Mucosa of rectum (tissue), 2 donors: ENCODE measurements at regions not wholly inside any gene's neighbourhood (a gene's known extent, or its start where the extent isn't known, plus 50 kb on each side); places are given as distances from the start of the nearest gene placed in this dataset.
"Not testable (repeated sequence)": the region's sequence is repeated elsewhere in the genome, so short reads cannot be mapped to it uniquely, and the experiment has no call there.

Source experiments
- H3K27ac ChIP-seq, 2 donors: one replicate each; pipeline ENCODE4 v1.7.0; 2013; ENCODE audit warnings: inconsistent platforms in 2 of 2, low read depth in 2 of 2, low read length in 2 of 2
- H3K27me3 ChIP-seq, 2 donors: one replicate each; pipeline ENCODE4 v1.7.0; 2013; ENCODE audit warnings: low read length in 2 of 2; ENCODE audit not compliant: control insufficient read depth in 2 of 2, insufficient read depth in 2 of 2
- H3K36me3 ChIP-seq, 2 donors: one replicate each; pipeline ENCODE4 v1.7.0; 2013; ENCODE audit warnings: low read length in 2 of 2; ENCODE audit not compliant: control insufficient read depth in 2 of 2, insufficient read depth in 2 of 2
- H3K4me1 ChIP-seq, 2 donors: one replicate each; pipeline ENCODE4 v1.7.0; 2013; ENCODE audit warnings: low read length in 2 of 2, mild to moderate bottlenecking in 1 of 2; ENCODE audit not compliant: control insufficient read depth in 2 of 2, insufficient read depth in 2 of 2
- H3K4me3 ChIP-seq, 2 donors: one replicate each; pipeline ENCODE4 v1.7.0; 2013; ENCODE audit warnings: low read length in 2 of 2
- H3K9ac ChIP-seq, 2 donors: one replicate each; pipeline ENCODE4 v1.7.0; 2013; ENCODE audit warnings: low read length in 2 of 2, low read depth in 1 of 2, mild to moderate bottlenecking in 1 of 2
- H3K9me3 ChIP-seq, 2 donors: one replicate each; pipeline ENCODE4 v1.7.0; 2013; ENCODE audit warnings: low read length in 2 of 2; ENCODE audit not compliant: control insufficient read depth in 2 of 2
- donor health status: healthy.
- donor health status: Normal muscosa, but diverticular disease.

DNA sequence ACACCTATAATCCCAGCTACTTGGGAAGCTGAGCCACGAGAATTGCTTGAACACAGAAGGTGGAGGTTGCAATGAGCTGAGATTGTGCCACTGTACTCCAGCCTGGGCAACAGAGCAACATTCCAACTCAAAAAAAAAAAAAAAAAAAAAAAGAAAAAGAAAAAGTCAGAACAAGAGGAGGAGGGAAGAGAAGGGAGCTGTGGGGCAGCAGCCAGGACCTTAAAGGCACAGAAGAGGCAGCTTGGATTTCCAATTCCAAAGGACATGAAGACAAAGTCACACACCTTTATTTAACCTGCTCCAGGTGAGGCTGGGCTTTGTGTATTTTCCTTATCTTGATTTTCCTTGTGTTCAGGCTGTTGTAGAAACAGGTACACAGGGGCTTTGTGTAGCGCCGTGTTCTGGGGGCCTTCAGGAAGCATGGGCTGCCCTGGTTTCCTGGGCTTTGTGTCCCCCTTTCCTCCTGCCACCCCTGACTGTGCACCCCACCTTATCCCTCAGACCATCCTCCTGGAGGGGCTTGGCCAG, 97.2 kb downstream of the DEFB131A start:
- H3K9ac ChIP-seq, H3K36me3 ChIP-seq, H3K9me3 ChIP-seq, H3K27me3 ChIP-seq: not testable (repeated sequence)
- Histone ChIP-seq H3K4me1 (peaks cover 3 to 20% of the 10 kb centered on the region in 2 donors), H3K27ac (peak overlapping the region; percentile 71 to 77), H3K4me3 (peak overlapping the region in 1 of 2 donors; percentile 37)

DNA sequence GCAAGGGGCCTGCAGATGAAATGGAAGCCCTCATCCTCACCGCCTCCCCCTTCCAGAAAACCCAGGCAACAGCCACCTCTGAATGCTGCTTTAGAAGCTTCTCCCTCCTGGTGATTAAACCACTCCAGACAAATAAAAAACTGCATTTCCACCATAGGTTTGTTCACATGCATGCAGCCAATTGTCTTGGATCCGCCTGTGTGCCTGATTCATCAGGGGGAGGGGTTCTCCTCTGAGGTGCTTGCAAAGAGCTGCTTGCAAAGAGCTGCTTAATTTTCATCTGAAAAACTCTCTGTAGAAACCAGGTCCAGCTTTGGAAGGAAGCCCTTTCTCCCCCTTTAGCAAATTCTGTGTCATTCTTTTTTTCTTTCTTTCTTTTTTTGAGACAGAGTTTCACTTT, 100.6 kb downstream of the DEFB131A start:
- H3K36me3 ChIP-seq, H3K4me3 ChIP-seq, H3K9me3 ChIP-seq, H3K9ac ChIP-seq, H3K27ac ChIP-seq, H3K27me3 ChIP-seq: not testable (repeated sequence)
- H3K4me1 ChIP-seq: peaks cover under 1 to 18% of the 10 kb centered on the region in 2 donors

DNA sequence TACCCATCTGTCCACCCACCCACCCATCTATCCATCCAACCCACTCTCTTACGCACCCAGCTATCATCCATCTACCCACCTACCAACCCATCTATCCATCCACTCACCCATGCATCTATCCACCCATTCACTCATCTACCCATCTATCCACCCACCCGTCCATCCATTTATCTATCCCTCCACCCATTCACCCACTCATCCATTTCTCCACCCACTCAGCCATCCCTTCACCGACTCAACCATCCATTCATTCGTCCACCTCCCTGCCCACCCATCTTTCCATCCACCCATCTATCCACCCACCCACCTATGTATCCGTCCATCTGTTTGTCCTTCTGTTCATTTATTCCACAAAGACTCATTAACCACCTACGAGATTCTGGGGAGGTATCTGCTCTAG, 103.3 kb downstream of the DEFB131A start:
- not testable (repeated sequence) for H3K4me3 ChIP-seq, H3K9ac ChIP-seq, H3K36me3 ChIP-seq, H3K27ac ChIP-seq, H3K27me3 ChIP-seq, H3K9me3 ChIP-seq, H3K4me1 ChIP-seq

DNA sequence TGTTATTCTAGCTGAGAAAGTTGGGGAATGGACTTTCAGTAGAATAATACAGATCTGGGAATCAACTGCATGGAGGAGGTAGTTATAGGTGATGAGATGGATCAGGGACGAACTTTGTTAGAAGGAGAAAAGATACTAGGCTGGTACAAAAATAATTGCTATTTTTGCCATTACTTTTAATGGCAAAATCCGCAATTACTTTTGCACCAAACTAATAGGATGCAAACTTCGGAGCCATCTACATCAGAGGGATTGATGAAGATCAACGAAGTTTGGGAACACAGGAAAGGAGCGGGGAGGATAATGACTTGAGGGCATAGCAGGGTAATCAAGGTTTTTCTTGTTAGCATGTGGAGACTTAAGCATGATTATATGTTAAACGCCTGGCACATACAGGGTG, 111.9 kb downstream of the DEFB131A start:
- H3K9ac ChIP-seq, H3K4me1 ChIP-seq, H3K4me3 ChIP-seq, H3K9me3 ChIP-seq, H3K27me3 ChIP-seq, H3K36me3 ChIP-seq, H3K27ac ChIP-seq: not testable (repeated sequence)

DNA sequence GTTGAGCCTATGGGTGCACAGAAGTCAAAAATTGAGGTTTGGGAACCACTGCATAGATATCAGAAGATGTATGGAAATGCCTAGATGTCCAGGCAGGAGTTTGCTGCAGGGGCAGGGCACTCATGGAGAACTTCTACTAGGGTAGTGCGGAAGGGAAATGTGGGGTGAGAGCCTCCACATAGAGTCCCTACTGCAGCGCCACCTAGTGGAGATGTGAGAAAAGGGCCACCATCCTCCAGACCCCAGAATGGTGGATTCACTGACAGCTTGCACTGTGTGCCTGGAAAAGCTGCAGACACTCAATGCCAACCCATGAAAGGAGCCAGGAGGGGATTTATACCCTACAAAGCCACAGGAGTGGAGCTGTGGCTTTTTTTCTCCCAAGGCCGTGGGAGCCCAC, 133.7 kb downstream of the DEFB131A start:
- not testable (repeated sequence) for H3K9me3 ChIP-seq, H3K4me3 ChIP-seq, H3K36me3 ChIP-seq, H3K4me1 ChIP-seq, H3K27ac ChIP-seq, H3K9ac ChIP-seq, H3K27me3 ChIP-seq

DNA sequence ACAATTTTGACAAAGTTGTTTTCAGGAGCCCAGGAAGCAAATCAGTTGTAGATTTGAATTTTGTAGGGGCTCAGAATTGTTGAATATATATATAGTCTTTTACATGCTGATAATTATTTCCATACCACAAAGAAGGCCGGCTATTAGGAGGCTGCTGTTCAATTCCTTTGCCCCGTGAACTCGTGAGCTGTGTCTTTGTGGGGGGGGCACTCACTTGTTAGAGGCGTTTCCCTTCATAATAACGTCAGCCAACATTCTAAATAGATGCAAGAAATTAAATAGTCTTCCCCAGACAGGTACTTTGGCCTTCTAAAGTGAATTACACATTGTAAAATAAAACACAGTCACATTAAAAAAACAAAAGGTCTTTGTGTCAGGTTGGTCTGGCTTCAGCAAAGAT, 138.7 kb downstream of the DEFB131A start:
- Histone ChIP-seq H3K4me1 (peaks cover 0 to 11% of the 10 kb centered on the region in 2 donors), H3K27ac (peak overlapping the region in 1 of 2 donors; percentile 42)
- not testable (repeated sequence) for H3K36me3 ChIP-seq

DNA sequence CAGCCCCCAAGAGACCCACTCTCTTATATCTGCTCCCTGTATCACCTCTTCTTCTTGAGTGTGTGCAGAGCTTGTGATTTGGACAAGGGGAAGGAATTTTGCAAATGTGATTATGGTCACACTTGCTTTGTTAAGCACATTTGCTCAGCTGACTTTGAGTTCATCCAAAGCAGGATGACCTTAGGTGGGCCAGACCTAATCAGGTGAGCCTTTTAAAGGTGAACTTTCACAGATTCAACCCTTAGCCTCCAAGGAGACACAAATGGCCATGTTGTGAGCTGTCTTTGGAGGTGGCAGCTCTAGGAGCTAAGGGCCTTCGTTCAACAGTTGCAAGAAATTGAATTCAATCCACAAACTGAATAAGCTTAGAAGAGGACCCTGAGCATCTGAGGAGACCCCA, 147.8 kb downstream of the DEFB131A start:
- Histone ChIP-seq H3K4me1 (peaks cover 0 to 8% of the 10 kb centered on the region in 2 donors), H3K27me3 (no peaks in the 10 kb centered on the region), H3K27ac (no peak overlapping the region), H3K4me3 (no peak overlapping the region), H3K9ac (no peak overlapping the region), H3K36me3 (no peaks in the 10 kb centered on the region), H3K9me3 (no peaks in the 10 kb centered on the region)

More for the DNA sequence above, 138.7 kb downstream of the DEFB131A start:
- not testable (repeated sequence) for H3K27me3 ChIP-seq, H3K9me3 ChIP-seq, H3K4me3 ChIP-seq, H3K9ac ChIP-seq

DNA sequence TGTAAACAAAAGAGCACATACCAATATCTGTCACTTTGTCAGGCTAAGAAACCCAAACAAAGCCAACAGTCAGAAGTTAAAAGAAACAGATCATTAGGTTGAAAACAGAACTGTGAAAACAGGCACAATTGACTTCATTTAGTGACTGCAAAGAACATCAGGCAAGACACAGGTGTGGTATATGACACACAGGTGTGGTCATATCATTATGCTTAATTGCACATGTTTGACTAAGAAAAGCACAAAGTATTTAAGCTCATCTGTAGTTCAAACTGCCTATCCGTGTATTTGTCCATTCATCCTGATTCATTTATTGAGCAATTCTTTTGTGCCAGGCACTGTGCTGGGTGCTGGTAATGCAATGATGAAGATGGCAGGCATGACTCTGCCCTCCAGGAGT, 150.7 kb downstream of the DEFB131A start:
- Histone ChIP-seq H3K36me3 (no peaks in the 10 kb centered on the region), H3K9me3 (no peaks in the 10 kb centered on the region), H3K4me3 (no peak overlapping the region), H3K9ac (no peak overlapping the region), H3K27ac (no peak overlapping the region), H3K27me3 (no peaks in the 10 kb centered on the region), H3K4me1 (peaks cover 0 to 8% of the 10 kb centered on the region in 2 donors)

DNA sequence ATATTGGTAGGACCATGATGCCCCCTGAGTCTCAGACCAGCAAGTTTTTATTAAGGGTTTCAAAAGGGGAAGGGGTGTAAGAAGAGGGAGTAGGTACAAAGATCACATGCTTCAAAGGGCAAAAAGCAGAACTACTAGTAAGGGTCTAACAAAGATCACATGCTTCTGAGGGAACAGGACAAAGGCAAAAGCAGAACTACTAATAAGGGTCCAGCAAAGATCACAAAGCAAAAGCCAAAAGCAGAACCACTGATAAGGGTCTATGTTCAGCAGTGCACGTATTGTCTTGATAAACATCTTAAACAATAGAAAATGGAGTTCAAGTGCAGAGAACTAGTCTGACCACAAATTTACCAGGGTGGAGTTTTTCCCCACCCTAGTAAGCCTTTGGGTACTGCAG, 151.3 kb downstream of the DEFB131A start:
- H3K9me3 ChIP-seq, H3K4me3 ChIP-seq, H3K9ac ChIP-seq, H3K27ac ChIP-seq, H3K4me1 ChIP-seq, H3K27me3 ChIP-seq, H3K36me3 ChIP-seq: not testable (repeated sequence)

DNA sequence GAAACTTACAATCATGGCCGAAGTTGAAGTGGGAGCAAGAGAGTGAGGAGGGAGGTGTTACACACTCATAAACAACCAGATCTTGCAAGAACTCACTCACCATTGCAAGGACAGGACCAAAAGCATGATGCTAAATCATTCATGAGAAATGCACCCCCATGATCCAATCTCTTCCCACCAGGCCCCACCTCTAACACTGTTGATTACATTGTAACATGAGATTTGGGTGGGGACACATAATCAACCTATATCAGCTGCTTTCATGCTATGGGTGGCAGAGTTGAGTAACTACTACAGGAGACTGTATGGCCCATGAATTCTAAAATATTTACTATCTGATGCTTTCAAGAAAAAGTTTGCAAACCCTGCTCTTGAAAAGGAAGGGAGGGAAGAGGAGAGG, 155.1 kb downstream of the DEFB131A start:
- Histone ChIP-seq H3K27me3 (no peaks in the 10 kb centered on the region), H3K27ac (no peak overlapping the region), H3K4me1 (peaks cover 0 to 20% of the 10 kb centered on the region in 2 donors), H3K9ac (no peak overlapping the region), H3K9me3 (no peaks in the 10 kb centered on the region), H3K4me3 (no peak overlapping the region), H3K36me3 (peaks cover 0 to 2% of the 10 kb centered on the region in 2 donors)

DNA sequence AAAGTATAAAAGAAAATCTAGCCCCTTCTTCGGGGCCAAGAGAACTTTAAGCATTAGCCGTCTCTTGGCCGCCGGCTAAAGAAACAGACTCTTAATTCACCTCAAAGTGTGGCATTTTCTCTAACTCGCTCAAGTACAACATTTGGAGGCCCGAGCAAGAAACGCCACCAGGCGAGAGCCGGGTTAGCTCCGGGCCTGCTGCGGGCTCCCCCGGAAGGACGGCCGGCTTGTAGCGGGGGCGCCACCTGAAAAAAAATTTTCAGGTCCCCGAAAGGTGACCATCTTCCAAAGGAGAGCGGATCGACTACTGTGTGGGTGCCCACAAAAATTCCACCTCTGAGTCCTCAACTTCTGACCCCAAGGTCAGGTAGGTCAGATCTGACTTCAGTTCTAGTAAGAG, 156.0 kb downstream of the DEFB131A start:
- Histone ChIP-seq H3K36me3 (peaks cover 0 to 2% of the 10 kb centered on the region in 2 donors), H3K4me3 (no peak overlapping the region), H3K4me1 (peaks cover 0 to 16% of the 10 kb centered on the region in 2 donors), H3K27me3 (no peaks in the 10 kb centered on the region), H3K27ac (no peak overlapping the region), H3K9me3 (no peaks in the 10 kb centered on the region), H3K9ac (no peak overlapping the region)
